ENCODE measurements at regions not wholly inside any gene's neighbourhood (a gene's known extent, or its start where the extent isn't known, plus 50 kb on each side); places are given as distances from the start of the nearest gene placed in this dataset.
A peak's percentile ranks its signal among the peaks of the same experiment; 100 is the strongest.
"Not testable (repeated sequence)": the region's sequence is repeated elsewhere in the genome, so short reads cannot be mapped to it uniquely, and the experiment has no call there.

DNA sequence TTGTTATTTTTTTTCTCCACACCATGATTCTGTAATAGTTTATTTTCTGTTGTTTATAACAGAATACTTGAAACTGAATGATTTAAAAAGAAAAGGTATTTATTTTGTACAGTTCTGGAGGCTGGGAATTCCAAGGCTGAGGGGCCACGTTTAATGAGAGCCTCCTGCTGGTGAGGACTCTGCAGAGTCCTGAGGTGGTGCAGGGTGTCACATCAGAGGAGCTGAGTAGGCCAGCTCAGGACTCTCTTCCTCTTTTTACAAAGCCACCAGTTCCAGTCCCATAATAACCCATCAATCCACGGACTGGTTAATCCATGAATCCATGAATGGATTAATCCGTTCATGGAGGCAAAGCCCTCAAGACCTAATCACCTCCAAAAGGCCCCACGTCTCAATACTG, 71.6 kb downstream of the TFAP2A start:
- no peak for DNase-seq (ENCODE audit: low read depth, low spot score)

DNA sequence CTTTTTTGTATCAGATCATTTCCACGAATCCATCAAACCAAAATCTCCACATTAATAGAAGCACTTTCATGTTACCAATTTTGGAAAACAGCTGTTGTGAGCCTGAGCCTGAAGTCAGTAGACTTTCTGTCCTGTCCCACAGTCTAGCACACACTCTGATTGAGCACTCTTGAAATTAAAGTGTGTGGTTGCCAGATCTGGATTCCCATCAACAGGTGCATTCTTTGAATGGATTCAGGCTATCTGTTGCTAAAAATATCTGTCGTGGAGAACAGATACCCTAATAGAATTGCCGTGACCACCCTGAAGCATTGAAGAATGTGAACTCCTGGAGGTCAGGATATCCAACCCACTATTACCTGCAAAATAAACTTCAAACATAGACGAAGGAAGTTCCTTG, 73.3 kb downstream of the TFAP2A start:
- DNase-seq (ENCODE audit: low read depth, low spot score) = no peak

DNA sequence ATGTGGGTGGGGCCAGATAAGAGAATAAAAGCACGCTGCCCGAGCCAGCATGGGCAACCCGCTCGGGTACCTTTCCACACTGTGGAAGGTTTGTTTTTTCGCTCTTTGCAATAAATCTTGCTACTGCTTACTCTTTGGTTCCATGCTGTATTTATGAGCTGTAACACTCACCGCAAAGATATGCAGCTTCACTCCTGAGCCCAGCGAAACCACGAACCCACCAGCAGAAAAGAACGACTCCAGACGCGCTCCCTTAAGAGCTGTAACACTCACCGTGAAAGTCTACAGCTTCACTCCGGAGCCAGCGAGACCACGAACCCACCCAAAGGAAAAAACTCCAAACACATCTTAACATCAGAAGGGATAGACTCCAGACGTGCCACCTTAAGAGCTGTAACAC, 76.7 kb downstream of the TFAP2A start:
- no peak for DNase-seq (ENCODE audit: low read depth, low spot score)

DNA sequence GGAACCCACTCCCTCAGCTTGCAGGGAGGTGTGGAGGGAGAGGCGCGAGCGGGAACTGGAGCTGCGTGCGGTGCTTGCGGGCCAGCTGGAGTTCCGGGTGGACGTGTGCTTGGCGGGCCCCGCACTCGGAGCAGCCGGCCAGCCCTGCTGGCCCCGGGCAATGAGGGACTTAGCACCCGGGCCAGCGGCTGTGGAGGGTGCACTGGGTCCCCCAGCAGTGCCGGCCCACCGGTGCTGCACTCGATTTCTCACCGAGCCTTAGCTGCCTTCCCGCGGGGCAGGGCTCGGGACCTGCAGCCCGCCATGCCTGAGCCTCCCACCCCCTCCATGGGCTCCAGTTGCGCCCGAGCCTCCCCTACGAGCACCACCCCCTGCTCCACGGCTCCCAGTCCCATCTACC, 77.5 kb downstream of the TFAP2A start:
- not testable (repeated sequence) for DNase-seq (ENCODE audit: low read depth, low spot score)

DNA sequence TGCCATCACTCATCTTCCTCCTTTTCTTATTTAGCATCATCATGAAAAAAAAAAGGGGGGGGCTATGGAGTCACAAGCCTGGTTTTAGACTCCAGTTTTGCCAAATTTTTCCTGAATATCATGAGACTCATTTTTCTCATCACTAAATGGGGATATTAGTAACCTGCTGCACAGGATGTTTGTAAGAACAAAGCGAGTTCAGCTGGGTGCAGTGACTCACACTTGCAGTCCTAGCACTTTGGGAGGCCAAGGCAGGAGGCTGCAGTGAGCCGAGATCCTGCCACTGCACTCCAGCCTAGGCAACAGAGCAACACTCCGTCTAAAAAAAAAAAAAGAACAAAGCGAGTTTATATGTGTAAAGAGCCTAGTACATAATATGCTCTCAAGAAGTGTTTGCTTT, 82.8 kb downstream of the TFAP2A start:
- DNase-seq (ENCODE audit: low read depth, low spot score) = no peak

DNA sequence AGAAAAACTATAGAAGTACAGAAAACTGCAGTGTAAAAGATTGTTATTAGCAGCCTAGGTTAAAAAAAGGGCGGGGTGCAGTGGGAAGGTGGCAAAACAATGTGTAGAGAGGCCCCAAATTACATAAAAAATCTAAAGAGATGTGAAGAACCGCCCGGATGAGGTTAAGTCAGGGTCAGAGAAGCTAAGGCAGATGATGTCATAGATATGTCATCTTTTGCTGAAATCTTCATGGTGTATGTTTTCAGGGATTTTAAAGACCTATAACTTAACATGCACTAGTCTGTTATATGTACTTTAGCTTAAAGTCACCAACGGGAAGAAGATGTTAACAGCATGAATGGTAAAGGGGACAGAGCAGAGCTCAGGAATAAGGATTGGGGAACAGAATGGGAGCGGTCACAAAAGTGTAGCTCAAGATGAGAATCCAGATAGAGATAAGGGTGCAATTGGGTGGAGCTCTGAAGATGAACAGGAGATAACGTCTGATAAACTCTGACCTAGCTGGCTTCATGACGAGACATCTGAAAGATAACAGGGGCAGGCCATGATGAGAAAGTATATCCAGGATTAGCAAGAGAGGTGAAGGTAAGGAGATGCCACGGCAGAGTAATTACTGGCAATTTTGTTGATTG, 83.4 kb downstream of the TFAP2A start:
- no peak for DNase-seq (ENCODE audit: low read depth, low spot score)

DNA sequence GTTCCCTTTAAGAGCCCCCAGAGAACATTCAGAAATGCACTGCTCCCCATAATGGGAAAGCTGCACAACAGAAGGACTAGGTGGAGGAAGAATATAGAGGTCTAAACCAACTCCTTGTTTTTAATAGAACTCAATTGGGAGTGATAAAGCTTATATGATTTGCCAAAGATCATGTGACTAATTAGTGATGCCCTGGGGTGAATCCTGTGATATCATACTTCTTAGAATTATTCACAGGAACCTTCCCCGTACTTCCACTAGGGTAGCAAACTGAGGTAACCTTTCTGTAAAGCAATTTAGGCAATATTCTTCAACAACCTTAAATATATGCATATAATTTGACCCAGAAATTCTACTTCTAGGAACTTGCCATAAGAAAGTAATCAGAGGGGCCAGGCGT, 84.4 kb downstream of the TFAP2A start:
- DNase-seq (ENCODE audit: low read depth, low spot score) = no peak

DNA sequence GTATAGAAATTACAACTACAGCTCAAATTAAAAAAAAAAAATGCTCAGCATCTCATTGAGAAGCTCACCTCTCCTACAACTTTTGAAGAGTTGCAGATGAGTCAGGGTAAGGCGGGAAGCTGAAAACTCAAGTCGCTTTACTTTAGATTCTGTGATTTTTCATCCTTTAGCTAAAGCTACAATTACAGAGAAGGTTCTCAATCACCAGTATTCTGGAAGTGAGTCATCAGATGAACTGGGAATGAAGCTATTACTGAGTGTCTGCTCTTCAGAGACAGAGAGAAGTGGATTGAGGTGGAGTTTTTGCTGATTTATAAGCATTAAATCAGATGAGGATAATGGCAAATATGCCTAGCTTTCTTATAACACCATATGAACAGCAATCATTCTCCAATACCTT, 91.9 kb downstream of the TFAP2A start:
- no peak for DNase-seq (ENCODE audit: low read depth, low spot score)

DNA sequence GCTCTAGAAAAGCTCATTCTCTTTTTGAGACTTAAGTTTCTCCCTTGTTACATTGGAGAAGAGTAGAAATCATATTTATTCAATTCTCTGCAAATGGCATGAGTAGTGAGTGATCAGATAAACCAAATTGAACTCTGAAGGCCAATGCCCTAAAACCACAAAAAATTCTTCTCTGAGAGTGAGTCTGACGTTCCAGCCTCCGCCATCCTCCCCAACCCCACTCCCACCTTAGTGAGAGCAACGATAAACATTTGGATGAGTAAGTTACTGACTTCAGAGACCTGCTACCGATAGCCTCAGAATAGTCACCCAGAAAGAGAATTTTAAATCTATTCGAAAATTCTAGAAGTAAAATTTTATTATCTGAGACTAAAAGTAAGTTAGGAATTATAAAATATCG, 94.6 kb downstream of the TFAP2A start:
- no peak for DNase-seq (ENCODE audit: low read depth, low spot score)

DNA sequence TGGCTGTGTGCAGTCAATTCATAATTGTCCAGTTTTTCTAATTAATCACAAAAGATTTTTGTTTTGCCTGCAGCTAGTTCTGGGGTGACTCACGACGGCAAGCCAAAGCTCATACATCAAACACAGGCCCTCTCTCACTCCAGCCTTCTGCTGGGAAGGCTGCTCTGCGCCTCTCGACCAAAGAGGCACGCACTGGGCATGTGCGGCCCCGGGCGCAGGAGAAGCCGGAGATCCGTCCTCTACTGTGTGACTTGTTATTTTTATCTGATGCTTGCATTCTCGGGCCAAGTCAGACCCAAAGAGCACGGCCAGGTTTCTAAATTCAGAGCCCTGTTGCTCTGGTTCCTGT, 98.5 kb downstream of the TFAP2A start:
- DNase-seq (ENCODE audit: low read depth, low spot score) = peak; percentile 2

DNA sequence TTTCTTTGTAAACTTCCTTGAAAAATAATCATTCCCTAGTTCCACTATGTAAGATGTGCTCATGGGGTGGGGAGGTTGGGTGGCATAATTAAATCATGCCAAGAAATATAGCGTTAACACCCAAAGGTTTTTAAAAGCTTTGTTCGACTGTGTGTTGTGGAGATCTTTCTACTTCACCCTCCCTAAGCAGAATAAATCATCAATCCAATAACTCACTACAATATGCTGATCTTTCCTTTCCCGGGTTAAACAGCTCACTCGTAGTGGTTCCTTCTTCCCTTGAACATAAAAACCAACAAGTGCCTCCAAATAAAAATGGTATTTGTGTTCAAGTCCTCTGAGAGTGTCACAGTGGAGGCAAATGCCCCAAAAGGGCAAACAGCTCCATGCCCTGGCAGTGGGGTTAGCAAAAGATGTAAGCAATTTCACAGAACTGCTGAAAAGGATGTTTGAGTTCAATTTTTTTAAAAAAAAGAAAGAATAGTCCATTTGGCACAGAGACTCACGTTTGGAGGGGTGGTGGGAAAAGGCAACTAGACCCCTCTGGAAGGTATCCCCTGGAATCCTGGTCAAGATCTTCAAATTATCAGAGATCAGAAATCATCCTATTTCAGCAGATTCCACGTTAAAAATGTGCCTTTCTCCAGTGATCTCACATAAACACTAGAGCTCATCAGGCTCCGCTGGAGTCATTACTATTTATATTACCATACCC, 99.1 kb downstream of the TFAP2A start:
- DNase-seq (ENCODE audit: low read depth, low spot score) = no peak

DNA sequence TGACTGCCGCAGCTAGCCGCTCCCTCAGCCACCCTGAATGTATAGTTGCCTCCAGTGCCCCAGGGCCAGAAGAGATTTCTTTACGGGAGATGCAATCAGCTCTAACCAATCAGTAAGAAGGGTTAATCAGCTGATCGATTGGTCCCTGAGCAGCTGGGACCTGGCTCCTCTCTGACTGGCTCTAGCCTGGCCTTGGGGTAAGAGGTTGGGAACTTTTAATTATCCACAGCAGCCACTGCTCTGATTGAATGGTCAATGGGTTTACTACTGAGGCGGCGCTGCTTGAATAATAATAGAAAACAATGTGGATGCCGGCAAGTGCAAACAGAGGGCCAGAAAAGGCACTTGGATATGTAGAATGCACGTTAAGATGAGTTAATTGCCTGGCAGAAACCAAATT, 99.8 kb downstream of the TFAP2A start:
- DNase-seq (ENCODE audit: low read depth, low spot score) = no peak

DNA sequence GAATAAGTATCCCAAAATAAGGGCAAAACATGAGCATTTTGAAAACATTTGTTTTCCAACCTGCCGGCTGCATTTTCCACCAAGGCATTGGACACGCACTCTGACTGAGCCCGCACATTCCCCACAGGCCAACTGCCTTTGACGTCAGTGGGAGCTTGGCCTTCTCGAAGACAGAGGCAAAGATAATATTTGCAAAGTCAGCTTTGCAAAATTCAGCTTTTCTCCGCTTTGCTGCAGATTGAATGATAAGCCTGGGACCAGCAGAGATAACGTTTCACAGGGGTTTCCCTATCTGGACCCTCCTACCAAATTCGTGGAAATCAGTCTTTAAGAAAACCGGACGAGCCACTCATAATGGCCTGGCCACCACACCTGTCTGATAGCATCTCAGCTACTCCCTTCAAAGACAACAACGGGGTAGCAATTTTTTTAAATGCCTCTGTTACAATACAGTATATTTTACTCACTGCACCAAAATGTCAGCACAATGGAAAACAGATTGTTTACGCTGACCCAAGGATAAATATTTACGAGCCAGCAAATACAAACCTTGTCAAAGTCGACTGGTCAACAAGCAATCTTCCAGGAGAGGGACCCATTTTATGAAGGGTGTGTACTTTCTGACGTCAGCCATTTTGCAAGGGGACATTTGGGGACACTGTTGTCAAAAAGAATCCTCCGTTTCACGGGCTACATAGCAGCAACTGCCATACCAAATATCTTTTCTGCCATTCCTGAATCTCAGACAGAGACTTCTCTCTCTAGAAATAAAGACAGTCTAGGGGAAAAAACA, 100.5 kb downstream of the TFAP2A start:
- no peak for DNase-seq (ENCODE audit: low read depth, low spot score)

DNA sequence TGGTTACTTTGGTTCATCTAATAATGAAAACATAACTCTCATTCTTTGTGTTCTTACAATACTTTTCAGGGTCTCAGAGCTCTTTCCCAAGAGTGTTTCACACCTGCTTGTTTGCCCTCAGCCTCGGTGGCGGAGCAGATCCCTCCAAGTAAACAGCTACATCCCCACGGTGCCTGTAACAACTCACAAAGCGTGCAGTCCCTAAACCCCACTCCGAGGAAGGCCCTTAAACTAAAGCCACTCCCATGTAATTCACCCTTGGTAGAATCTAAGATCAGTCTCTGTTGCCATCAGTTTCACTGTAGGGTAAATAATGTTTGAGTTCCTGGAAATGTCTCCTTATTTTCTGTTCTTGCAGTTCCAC, 101.1 kb downstream of the TFAP2A start:
- DNase-seq (ENCODE audit: low read depth, low spot score) = no peak

DNA sequence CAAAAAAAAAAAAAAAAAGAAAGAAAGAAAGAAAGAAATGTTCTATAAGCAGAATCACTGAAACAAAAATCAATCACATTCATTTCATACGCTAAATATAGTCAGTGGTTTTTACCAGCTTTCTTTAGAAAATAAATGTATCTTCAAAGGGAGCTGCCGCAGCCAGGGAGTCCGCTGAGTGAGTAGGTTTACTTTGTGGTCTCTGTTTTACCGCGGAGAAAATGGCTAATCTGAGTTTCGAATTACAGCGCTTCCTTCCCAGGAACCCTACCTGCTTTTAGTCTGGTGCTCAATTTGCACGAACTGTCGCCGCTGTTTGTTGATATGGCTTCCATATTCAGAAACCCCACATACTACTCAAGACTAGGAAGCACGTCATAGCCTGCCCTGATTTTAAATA, 102.4 kb downstream of the TFAP2A start:
- no peak for DNase-seq (ENCODE audit: low read depth, low spot score)

DNA sequence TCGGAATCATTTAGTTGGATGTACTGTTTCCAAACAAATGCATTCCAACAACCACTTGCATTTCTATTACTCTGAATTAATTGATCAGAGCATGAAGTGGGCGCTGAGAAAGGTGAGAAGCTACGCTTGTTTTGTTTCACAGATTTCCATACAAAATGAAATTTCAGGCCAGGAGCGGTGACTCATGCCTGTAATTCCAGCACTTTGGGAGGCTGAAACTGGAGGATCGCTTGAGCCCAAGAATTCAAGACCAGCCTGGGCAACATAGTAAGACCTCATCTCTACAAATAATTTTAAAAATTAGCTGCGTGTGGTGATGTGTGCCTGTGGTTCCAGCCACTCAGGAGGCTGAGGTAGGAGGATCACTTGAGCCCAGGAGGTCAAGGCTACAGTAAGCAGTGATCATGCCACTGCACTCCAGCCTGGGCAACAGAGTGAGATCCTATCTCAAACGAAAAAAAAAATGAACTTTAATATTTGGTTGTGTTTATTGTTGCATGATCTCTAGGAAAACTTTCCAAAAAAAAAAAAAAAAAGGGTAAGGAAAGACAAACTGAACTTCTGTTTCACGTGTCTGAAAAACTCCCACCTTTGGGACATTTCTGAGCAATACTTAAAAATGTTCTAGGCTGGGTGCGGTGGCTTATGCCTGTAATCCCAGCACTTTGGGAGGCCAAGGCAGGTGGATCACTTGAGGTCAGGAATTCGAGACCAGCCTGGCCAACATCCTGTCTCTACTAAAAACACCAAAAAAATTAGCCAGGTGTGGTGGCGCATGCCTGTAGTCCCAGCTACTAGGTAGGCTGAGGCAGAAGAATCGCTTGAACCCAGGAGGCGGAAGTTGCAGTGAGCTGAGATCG, 103.1 kb downstream of the TFAP2A start:
- not testable (repeated sequence) for DNase-seq (ENCODE audit: low read depth, low spot score)

DNA sequence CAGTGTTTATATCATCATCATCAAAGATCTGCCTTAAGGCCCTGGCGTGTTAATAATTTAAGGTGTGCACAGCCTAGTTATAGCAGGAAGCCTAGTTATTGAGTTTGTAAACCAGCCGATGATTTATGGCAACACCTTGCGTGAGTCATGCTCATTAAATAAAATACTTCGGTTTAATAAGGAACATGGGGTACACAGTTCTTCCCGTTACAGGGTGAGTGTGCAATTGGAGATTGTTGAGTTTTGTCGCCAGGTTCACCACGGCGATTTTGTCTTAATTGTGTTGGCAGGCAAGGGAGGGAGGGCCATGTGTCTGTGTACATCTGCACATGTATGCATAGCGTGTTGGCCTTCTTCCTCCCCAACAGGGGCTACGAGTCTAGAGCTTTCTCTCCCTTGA, 104.0 kb downstream of the TFAP2A start:
- no peak for DNase-seq (ENCODE audit: low read depth, low spot score)

DNA sequence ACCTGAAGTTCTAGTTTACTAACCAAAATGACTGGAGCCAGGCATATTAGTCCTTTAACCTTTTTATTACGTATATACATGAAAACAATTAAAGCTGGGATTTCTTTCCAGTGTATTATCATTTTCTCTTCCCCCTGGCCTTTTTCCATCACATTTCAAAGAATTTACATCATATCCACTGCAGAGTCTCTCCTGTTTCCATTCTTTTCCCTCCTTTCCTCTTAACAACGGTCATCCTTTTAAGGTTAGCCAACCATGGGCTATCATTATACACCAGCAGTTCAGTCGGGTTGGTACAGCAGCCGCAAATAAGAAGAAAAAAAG, 104.6 kb downstream of the TFAP2A start:
- DNase-seq (ENCODE audit: low read depth, low spot score) = no peak

DNA sequence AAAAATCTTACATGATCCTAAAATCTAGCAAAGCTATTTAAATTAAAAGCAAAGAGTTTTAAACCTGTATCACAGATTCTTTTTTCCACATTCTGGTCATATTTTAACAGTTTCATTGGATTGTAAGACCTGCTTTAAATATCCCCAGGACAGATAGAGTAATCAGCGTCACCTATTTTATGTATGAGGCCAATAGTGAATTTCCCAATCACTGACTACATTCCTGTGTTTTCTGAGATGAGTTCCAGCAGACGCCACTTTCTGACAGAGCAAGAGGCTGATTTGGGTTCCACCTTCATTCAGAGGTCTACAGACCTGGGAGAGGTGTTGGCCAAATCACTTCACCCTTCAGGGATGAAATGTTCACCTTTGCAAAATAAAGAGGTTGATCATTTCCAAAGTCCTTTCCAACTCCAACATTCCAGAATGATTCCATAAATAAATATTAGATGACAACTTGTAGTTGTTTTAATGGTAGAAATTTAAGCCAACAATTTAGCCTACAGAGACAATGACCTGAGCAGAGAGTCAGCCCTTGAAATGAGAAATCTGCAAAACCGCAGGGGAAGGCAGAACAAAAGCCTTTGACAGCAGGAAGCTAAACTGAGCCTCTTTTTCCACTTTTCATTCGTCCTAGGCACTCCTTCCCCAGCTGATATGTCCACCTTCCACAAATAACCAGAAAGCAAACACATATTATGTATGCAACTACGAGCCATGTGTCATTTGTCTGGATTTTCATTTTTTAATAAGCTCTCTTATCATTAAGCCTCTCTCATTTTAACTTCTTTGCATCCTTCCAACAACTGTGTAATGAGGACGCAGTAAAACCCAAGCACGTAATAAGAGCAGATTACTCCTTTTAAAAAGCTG, 105.2 kb downstream of the TFAP2A start:
- DNase-seq (ENCODE audit: low read depth, low spot score) = no peak

DNA sequence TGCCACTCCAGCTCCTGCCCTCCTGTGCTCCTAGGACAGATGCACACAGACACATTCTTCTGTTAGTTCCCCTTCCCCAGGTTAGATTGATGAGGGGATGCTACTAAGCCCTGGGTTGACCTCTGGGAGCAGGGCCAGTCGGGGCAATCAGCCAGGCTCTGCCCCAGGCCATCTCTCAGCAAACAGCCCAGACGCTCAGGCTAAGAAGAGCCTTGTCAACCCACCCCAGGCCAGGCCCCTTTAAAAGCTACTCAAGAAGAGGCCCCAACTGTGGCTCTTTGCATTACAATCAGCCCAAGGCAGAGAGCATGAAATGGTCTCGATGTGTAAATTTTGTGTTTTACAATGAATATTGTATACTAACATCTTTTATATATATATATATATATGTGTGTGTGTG, 107.4 kb downstream of the TFAP2A start:
- no peak for DNase-seq (ENCODE audit: low read depth, low spot score)

DNA sequence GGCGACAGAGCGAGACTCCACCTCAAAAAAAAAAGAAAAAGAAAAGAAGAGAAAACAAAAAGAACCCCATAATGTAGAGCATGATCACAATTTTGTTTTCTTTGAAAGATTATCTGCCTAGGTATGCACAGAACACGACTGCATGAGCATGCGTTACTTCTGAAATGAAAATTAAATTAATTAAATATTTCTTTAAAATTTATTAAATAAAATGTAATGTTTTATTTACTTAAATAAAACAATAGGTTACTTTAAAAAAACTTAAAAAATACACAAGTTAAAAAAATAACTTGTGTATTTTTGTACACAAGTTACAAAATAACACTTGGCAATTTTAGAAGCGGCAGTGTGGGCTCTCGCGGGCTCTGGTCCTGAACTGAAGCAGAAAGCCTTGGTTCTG, 107.8 kb downstream of the TFAP2A start:
- DNase-seq (ENCODE audit: low read depth, low spot score) = no peak
